Thyroid gland (tissue), 4 donors: ENCODE measurements at regions not wholly inside any gene's neighbourhood (a gene's known extent, or its start where the extent isn't known, plus 50 kb on each side); places are given as distances from the start of the nearest gene placed in this dataset.

Experiments
- DNase-seq, 2 donors: peaks; one replicate each; pipeline ENCODE4 v3.0.0-alpha.2; 2019
- H3K27ac ChIP-seq, 3 donors: fragments of 200-600 bp; sonication (generic); 1 replicate in 2 of 3; 2 replicates in 1 of 3; pipeline ENCODE4 v1.5.1; 2016 to 2019; ENCODE audit warnings: mild to moderate bottlenecking in 1 of 3, moderate library complexity in 1 of 3
- H3K27me3 ChIP-seq: fragments of 200-600 bp; sonication (generic); one replicate; pipeline ENCODE4 v1.5.1; 2019
- H3K36me3 ChIP-seq, 2 donors: fragments of 200-600 bp; sonication (generic); one replicate each; pipeline ENCODE4 v1.5.1; 2016 to 2019
- H3K4me1 ChIP-seq, 2 donors: fragments of 200-600 bp; sonication (generic); one replicate each; pipeline ENCODE4 v1.5.1; 2017 to 2019
- H3K4me3 ChIP-seq, 3 donors: fragments of 200-600 bp; sonication (generic); replicated peaks in 1 of 3; 1 replicate in 2 of 3; 2 replicates in 1 of 3; pipeline ENCODE4 v1.5.1; 2016; ENCODE audit warnings: mild to moderate bottlenecking in 1 of 3
- H3K9me3 ChIP-seq: fragments of 200-600 bp; sonication (generic); one replicate; pipeline ENCODE4 v1.5.1; 2017
- CTCF ChIP-seq, 6 experiments: fragments of 200-600 bp in 3 of 6; fragments of 450-650 bp in 3 of 6; sonication (generic) in 3 of 6; IDR thresholded peaks; one replicate each; pipeline ENCODE4 v1.5.1; 2016 to 2019; ENCODE audit warnings: antibody characterized with exemption in 6 of 6, mild to moderate bottlenecking in 2 of 6, inconsistent platforms in 1 of 6, moderate library complexity in 1 of 6
- POLR2A ChIP-seq, 2 donors: fragments of 450-650 bp; IDR thresholded peaks; one replicate each; pipeline ENCODE4 v1.6.1; 2017; ENCODE audit warnings: antibody characterized with exemption in 2 of 2, mild to moderate bottlenecking in 2 of 2, moderate library complexity in 1 of 2
- WGBS, 2 donors: methylation state at CpG; one replicate each; pipeline ENCODE4 v1.1.5; 2017; 5-methylcytosine and 5-hydroxymethylcytosine counted together
- intact Hi-C: fragments of 100-400 bp; cut with DNase I; formaldehyde crosslinking; loops from one replicate; pipeline ENCODE4 v1.15.1; 2023

DNA sequence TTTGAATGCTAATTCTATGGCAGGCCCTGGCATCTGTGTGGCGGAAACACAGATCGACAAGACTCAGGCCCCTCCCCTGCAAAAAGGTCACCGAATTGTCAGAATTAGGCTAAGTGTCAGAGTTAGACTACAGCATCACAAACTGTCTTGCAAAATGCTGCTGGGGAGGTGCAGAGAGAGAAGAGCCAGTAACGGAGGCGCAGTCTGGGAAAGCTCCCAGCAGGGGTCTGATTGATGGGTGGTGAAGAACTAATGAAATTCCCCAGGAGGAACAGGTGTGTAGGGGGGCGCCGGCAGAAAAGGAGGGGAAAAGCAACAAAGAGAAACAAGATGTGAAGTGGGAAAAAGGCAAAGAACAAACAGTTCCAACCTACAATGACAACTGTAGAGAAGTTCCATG is 72.7 kb upstream of the TAMM41 start:
- TF ChIP-seq POLR2A (IDR thresholded peaks at IDR 0.05) (no peak), CTCF (IDR thresholded peaks at IDR 0.05) (no peak)
- H3K36me3 ChIP-seq, result no peaks in the 10 kb centered on the region
- no peak for DNase-seq
- intact Hi-C loops, result no loop called here
- H3K27ac ChIP-seq, result no peak overlapping the region
- no peaks in the 10 kb centered on the region for H3K9me3 ChIP-seq
- H3K4me1 ChIP-seq, result no peaks in the 10 kb centered on the region
- 38 to 41% methylated on average over 7 of the region's 7 CpGs for WGBS, 2 donors
- H3K4me3 ChIP-seq, result no peak overlapping the region
- H3K27me3 ChIP-seq, result no peaks in the 10 kb centered on the region

GRCh38 chr3:11924518-11924917 is 77.8 kb upstream of the TAMM41 start:
- Histone ChIP-seq H3K36me3 (no peaks in the 10 kb centered on the region), H3K4me1 (no peaks in the 10 kb centered on the region), H3K27ac (no peak overlapping the region), H3K9me3 (no peaks in the 10 kb centered on the region), H3K27me3 (no peaks in the 10 kb centered on the region), H3K4me3 (no peak overlapping the region)
- TF ChIP-seq POLR2A (IDR thresholded peaks at IDR 0.05), result no peak
- WGBS, 2 donors, result 61 to 84% methylated on average over 2 of the region's 2 CpGs
- intact Hi-C loops, result no loop called here
- no peak for DNase-seq

GRCh38 chr3:11928381-11928780 is 75.8 kb upstream of the SYN2 start:
- H3K36me3 ChIP-seq, result no peaks in the 10 kb centered on the region
- whole genome bisulfite sequencing, 2 donors, result 74 to 80% methylated on average over 3 of the region's 3 CpGs
- intact Hi-C loops, result no loop called here

DNA sequence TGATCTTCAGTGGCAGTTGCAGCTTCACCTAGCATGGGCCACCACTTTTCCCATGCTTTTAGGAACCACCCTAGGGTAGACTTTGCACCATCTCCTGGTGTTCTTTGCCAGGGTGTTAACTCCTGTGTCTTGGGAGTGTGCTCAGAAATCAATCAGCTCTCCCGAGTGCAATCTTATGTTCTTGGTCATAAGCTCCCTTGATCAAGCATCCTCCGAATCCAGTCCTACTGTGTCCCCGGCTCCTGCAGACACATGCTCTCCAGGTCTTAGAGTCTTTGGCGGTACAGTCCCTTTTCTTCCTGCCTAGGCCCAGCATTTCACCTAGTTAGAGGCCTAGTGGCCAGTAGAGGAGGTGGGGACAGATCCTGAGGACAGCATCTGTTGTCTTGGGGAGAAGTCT is 74.7 kb upstream of the SYN2 start:
- no peaks in the 10 kb centered on the region for H3K4me1 ChIP-seq
- TF ChIP-seq POLR2A (IDR thresholded peaks at IDR 0.05) (no peak), CTCF (IDR thresholded peaks at IDR 0.05) (no peak)
- 89 to 94% methylated on average over 4 of the region's 4 CpGs for WGBS, 2 donors
- no peaks in the 10 kb centered on the region for H3K36me3 ChIP-seq
- H3K27me3 ChIP-seq, result no peaks in the 10 kb centered on the region
- no peak overlapping the region for H3K4me3 ChIP-seq
- H3K9me3 ChIP-seq, result no peaks in the 10 kb centered on the region
- DNase-seq, result no peak
- H3K27ac ChIP-seq, result no peak overlapping the region
- intact Hi-C loops, result no loop called here

More at GRCh38 chr3:11928381-11928780, 75.8 kb upstream of the SYN2 start:
- H3K4me1 ChIP-seq, result no peaks in the 10 kb centered on the region
- H3K27ac ChIP-seq, result no peak overlapping the region
- no peak for DNase-seq
- TF ChIP-seq CTCF (IDR thresholded peaks at IDR 0.05) (no peak), POLR2A (IDR thresholded peaks at IDR 0.05) (no peak)
- H3K4me3 ChIP-seq, result no peak overlapping the region
- H3K27me3 ChIP-seq, result no peaks in the 10 kb centered on the region
- H3K9me3 ChIP-seq, result no peaks in the 10 kb centered on the region

DNA sequence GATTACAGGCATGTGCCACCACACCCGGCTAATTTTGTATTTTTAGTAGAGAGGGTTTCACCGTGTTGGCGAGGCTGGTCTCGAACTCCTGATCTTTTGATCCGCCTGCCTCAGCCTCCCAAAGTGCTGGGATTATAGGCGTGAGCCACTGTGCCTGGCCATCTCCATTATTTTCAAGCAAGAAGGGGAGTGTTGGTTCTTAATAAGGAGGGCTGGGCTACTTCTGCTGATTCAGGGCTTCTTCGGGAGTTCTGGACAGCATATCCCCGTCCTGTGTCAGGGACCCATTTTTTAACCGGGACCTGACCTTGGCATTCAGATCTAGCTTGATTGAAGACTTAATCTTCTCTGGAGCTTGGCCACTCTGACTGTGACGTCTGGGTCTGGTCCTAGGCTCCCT is 74.1 kb upstream of the SYN2 start:
- TF ChIP-seq POLR2A (IDR thresholded peaks at IDR 0.05) (no peak), CTCF (IDR thresholded peaks at IDR 0.05) (no peak)
- H3K27me3 ChIP-seq, result no peaks in the 10 kb centered on the region
- intact Hi-C loops, result no loop called here
- H3K36me3 ChIP-seq, result no peaks in the 10 kb centered on the region
- no peaks in the 10 kb centered on the region for H3K9me3 ChIP-seq
- 81 to 88% methylated on average over 10 of the region's 10 CpGs for WGBS, 2 donors
- no peak overlapping the region for H3K27ac ChIP-seq
- no peaks in the 10 kb centered on the region for H3K4me1 ChIP-seq
- no peak for DNase-seq
- H3K4me3 ChIP-seq, result no peak overlapping the region

DNA sequence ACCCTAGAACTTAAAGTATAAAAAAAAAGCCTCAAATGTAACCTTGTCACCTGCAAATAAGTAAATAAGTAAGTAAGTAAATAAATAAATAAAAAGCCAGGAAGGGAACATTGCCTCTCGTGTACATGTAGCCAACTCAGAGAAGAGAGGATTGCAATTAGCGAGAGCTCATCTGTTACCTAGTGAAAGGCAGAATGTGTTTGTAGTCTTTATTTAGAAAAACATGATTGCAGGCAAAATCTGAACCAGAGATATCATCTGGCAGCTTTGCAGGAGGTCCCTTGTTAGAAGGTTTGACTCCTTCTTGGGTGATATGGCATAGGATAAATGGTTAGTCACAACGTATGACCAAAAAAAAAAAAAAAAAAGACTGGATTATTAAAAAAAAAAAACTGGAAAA is 71.6 kb upstream of the SYN2 start:
- DNase-seq, result no peak
- no peak for TF ChIP-seq POLR2A (IDR thresholded peaks at IDR 0.05)
- no peak for TF ChIP-seq CTCF (IDR thresholded peaks at IDR 0.05)
- H3K9me3 ChIP-seq, result no peaks in the 10 kb centered on the region
- H3K27me3 ChIP-seq, result no peaks in the 10 kb centered on the region
- 86 to 88% methylated on average over 3 of the region's 3 CpGs for WGBS, 2 donors
- no peak overlapping the region for H3K4me3 ChIP-seq
- intact Hi-C loops, result no loop called here
- no peaks in the 10 kb centered on the region for H3K4me1 ChIP-seq
- H3K27ac ChIP-seq, result no peak overlapping the region
- H3K36me3 ChIP-seq, result no peaks in the 10 kb centered on the region
